ENCODE measurements at regions not wholly inside any gene's neighbourhood (a gene's known extent, or its start where the extent isn't known, plus 50 kb on each side); places are given as distances from the start of the nearest gene placed in this dataset.

- Histone ChIP-seq H3K4me3 (no peak overlapping the region), H3K36me3 (no peaks in the 10 kb centered on the region), H3K27ac (no peak overlapping the region), H3K9me3 (no peaks in the 10 kb centered on the region), H3K4me1 (no peaks in the 10 kb centered on the region), H3K27me3 (no peaks in the 10 kb centered on the region)
- TF ChIP-seq CTCF (IDR thresholded peaks at IDR 0.05) (no peak), POLR2AphosphoS5 (IDR thresholded peaks at IDR 0.05) (no peak), EP300 (IDR thresholded peaks at IDR 0.05; ENCODE audit: low read depth) (no peak), POLR2A (IDR thresholded peaks at IDR 0.05) (no peak)
- intact Hi-C loops (cut with DNase I; ENCODE audit: low total_unique reads): no loop called here
- in situ Hi-C loops (cut with MboI; ENCODE audit: low pct_ligation_motif_present in 1 of 4, low pct_unique_long_range_greater_than_20kb in 1 of 4, low sequenced_read_pairs in 3 of 4): no loop called here
- no peak for DNase-seq
- 81 to 89% methylated on average over 3 to 10 of the region's 10 CpGs for WGBS, 2 donors (ENCODE audit: low coverage in 1 of 2)
Observed at GRCh38 chr13:44806826-44807225, 182.4 kb downstream of the NUFIP1 start.

GRCh38 chr13:44805585-44805984 lies 183.7 kb downstream of the NUFIP1 start:
- no peak for DNase-seq
- H3K4me3 ChIP-seq: no peak overlapping the region
- H3K36me3 ChIP-seq: no peaks in the 10 kb centered on the region
- no peak overlapping the region for H3K27ac ChIP-seq
- in situ Hi-C loops (cut with MboI; ENCODE audit: low pct_ligation_motif_present in 1 of 4, low pct_unique_long_range_greater_than_20kb in 1 of 4, low sequenced_read_pairs in 3 of 4): no loop called here
- 73 to 87% methylated on average over 2 to 5 of the region's 5 CpGs for WGBS, 2 donors (ENCODE audit: low coverage in 1 of 2)
- no peaks in the 10 kb centered on the region for H3K27me3 ChIP-seq
- no peaks in the 10 kb centered on the region for H3K9me3 ChIP-seq
- intact Hi-C loops (cut with DNase I; ENCODE audit: low total_unique reads): no loop called here
- TF ChIP-seq CTCF (IDR thresholded peaks at IDR 0.05): no peak
- TF ChIP-seq POLR2AphosphoS5 (IDR thresholded peaks at IDR 0.05): no peak
- no peak for TF ChIP-seq EP300 (IDR thresholded peaks at IDR 0.05; ENCODE audit: low read depth)
- TF ChIP-seq POLR2A (IDR thresholded peaks at IDR 0.05): no peak
- no peaks in the 10 kb centered on the region for H3K4me1 ChIP-seq

- TF ChIP-seq POLR2AphosphoS5 (IDR thresholded peaks at IDR 0.05) (no peak), POLR2A (IDR thresholded peaks at IDR 0.05) (no peak), EP300 (IDR thresholded peaks at IDR 0.05; ENCODE audit: low read depth) (no peak), CTCF (IDR thresholded peaks at IDR 0.05) (no peak)
- H3K36me3 ChIP-seq: no peaks in the 10 kb centered on the region
- intact Hi-C loops (cut with DNase I; ENCODE audit: low total_unique reads): no loop called here
- no peak for DNase-seq
- WGBS, 2 donors (ENCODE audit: low coverage in 1 of 2): 90% methylated on average over 2 to 4 of the region's 4 CpGs
- in situ Hi-C loops (cut with MboI; ENCODE audit: low pct_ligation_motif_present in 1 of 4, low pct_unique_long_range_greater_than_20kb in 1 of 4, low sequenced_read_pairs in 3 of 4): no loop called here
- no peaks in the 10 kb centered on the region for H3K27me3 ChIP-seq
- no peaks in the 10 kb centered on the region for H3K9me3 ChIP-seq
- H3K4me1 ChIP-seq: no peaks in the 10 kb centered on the region
- no peak overlapping the region for H3K27ac ChIP-seq
- H3K4me3 ChIP-seq: no peak overlapping the region
Observed at GRCh38 chr13:44803390-44803789, 185.9 kb downstream of the NUFIP1 start.

- WGBS, 2 donors (ENCODE audit: low coverage in 1 of 2): 62 to 82% methylated on average over 2 to 4 of the region's 4 CpGs
- H3K36me3 ChIP-seq: no peaks in the 10 kb centered on the region
- no peak for TF ChIP-seq POLR2A (IDR thresholded peaks at IDR 0.05)
- no peaks in the 10 kb centered on the region for H3K9me3 ChIP-seq
- no peaks in the 10 kb centered on the region for H3K4me1 ChIP-seq
- no peak overlapping the region for H3K4me3 ChIP-seq
- intact Hi-C loops (cut with DNase I; ENCODE audit: low total_unique reads) (no loop called here), in situ Hi-C loops (cut with MboI; ENCODE audit: low pct_ligation_motif_present in 1 of 4, low pct_unique_long_range_greater_than_20kb in 1 of 4, low sequenced_read_pairs in 3 of 4) (no loop called here)
- no peak overlapping the region for H3K27ac ChIP-seq
- H3K27me3 ChIP-seq: no peaks in the 10 kb centered on the region
- no peak for DNase-seq
Observed at GRCh38 chr13:44802491-44802890, 186.8 kb downstream of the NUFIP1 start.

- H3K9me3 ChIP-seq: no peaks in the 10 kb centered on the region
- H3K27me3 ChIP-seq: no peaks in the 10 kb centered on the region
- intact Hi-C loops (cut with DNase I; ENCODE audit: low total_unique reads): no loop called here
- DNase-seq: no peak
- no peaks in the 10 kb centered on the region for H3K36me3 ChIP-seq
- H3K27ac ChIP-seq: no peak overlapping the region
- H3K4me3 ChIP-seq: no peak overlapping the region
- in situ Hi-C loops (cut with MboI; ENCODE audit: low pct_ligation_motif_present in 1 of 4, low pct_unique_long_range_greater_than_20kb in 1 of 4, low sequenced_read_pairs in 3 of 4): no loop called here
- WGBS, 2 donors (ENCODE audit: low coverage in 1 of 2): 75 to 83% methylated on average over 3 to 4 of the region's 4 CpGs
- TF ChIP-seq POLR2AphosphoS5 (IDR thresholded peaks at IDR 0.05): no peak
- no peak for TF ChIP-seq POLR2A (IDR thresholded peaks at IDR 0.05)
- TF ChIP-seq EP300 (IDR thresholded peaks at IDR 0.05; ENCODE audit: low read depth): no peak
- TF ChIP-seq CTCF (IDR thresholded peaks at IDR 0.05): no peak
- no peaks in the 10 kb centered on the region for H3K4me1 ChIP-seq
Observed at GRCh38 chr13:44801990-44802389, 187.3 kb downstream of the NUFIP1 start.
